Spleen (tissue), 11 donors: ENCODE measurements at regions not wholly inside any gene's neighbourhood (a gene's known extent, or its start where the extent isn't known, plus 50 kb on each side); places are given as distances from the start of the nearest gene placed in this dataset.

Source experiments
- DNase-seq: peaks from one replicate; pipeline ENCODE4 v3.0.0-alpha.2; 2020
- H3K27ac ChIP-seq, 8 donors: fragments of 200-600 bp; sonication (generic) in 7 of 8; 1 replicate in 4 of 8; 2 replicates in 4 of 8; pipeline versions ENCODE4 v1.5.0 to v1.8.0; 2016 to 2021; ENCODE audit warnings: inconsistent platforms in 4 of 8, mild to moderate bottlenecking in 4 of 8, moderate library complexity in 1 of 8
- H3K27me3 ChIP-seq, 7 donors: fragments of 200-600 bp; sonication (generic) in 6 of 7; replicated peaks in 1 of 7; 1 replicate in 4 of 7; 2 replicates in 3 of 7; pipeline versions ENCODE4 v1.5.0 to v1.8.0; 2016 to 2021; ENCODE audit warnings: inconsistent platforms in 3 of 7, mild to moderate bottlenecking in 1 of 7
- H3K36me3 ChIP-seq, 6 donors: fragments of 200-600 bp; sonication (generic) in 5 of 6; 1 replicate in 4 of 6; 2 replicates in 2 of 6; pipeline versions ENCODE4 v1.5.0 to v1.8.0; 2016 to 2021; ENCODE audit warnings: inconsistent platforms in 2 of 6
- H3K4me1 ChIP-seq, 6 donors: fragments of 200-600 bp; sonication (generic) in 5 of 6; 1 replicate in 3 of 6; 2 replicates in 3 of 6; pipeline versions ENCODE4 v1.5.0 to v1.8.0; 2016 to 2021; ENCODE audit warnings: inconsistent platforms in 3 of 6
- H3K4me3 ChIP-seq, 8 donors: fragments of 200-600 bp; sonication (generic) in 7 of 8; 1 replicate in 4 of 8; 2 replicates in 4 of 8; pipeline versions ENCODE4 v1.5.0 to v1.8.0; 2016 to 2021; ENCODE audit warnings: inconsistent platforms in 4 of 8, mild to moderate bottlenecking in 4 of 8, moderate library complexity in 2 of 8
- H3K9me3 ChIP-seq, 8 donors: fragments of 200-600 bp; sonication (generic) in 7 of 8; 1 replicate in 4 of 8; 2 replicates in 4 of 8; pipeline versions ENCODE4 v1.5.0 to v1.8.0; 2016 to 2021; ENCODE audit warnings: inconsistent platforms in 4 of 8
- POLR2A ChIP-seq, 3 donors: fragments of 450-650 bp; IDR thresholded peaks; one replicate each; pipeline ENCODE4 v1.5.1; 2017; ENCODE audit warnings: antibody characterized with exemption in 3 of 3, mild to moderate bottlenecking in 1 of 3
- POLR2AphosphoS5 ChIP-seq, 3 donors: sonication (generic); formaldehyde crosslinking; IDR thresholded peaks; one replicate each; pipeline ENCODE4 v1.5.1; 2017; ENCODE audit warnings: antibody characterized with exemption in 3 of 3
- WGBS, 5 donors: extraction: QIAGEN DNeasy Blood & Tissue Kit in 3 of 5; methylation state at CpG; one replicate each; pipeline versions ENCODE4 v1.1.5 to v1.1.7; 2013 to 2018; 5-methylcytosine and 5-hydroxymethylcytosine counted together
- intact Hi-C: fragments of 100-400 bp; cut with DNase I; formaldehyde crosslinking; loops from one replicate; pipeline ENCODE4 v1.15.0; 2023; ENCODE audit warnings: low total_unique reads
- TF ChIP-seq, protein P1 (sequence below), 11 experiments: fragments of 200-600 bp in 7 of 11; fragments of 450-650 bp in 4 of 11; sonication (generic) in 4 of 11; IDR thresholded peaks in 8 of 11; conservative IDR thresholded peaks in 3 of 11; 1 replicate in 7 of 11; 2 replicates in 4 of 11; pipeline versions ENCODE4 v1.4.0 to v1.8.0; 2016 to 2021; ENCODE audit warnings: antibody characterized with exemption in 11 of 11, inconsistent platforms in 4 of 11, mild to moderate bottlenecking in 1 of 11
- donor health status: healthy with polysubstance abuse.
- donor health status: DM: no; HTN: no; CAD: no; lungs with moderate emphysema.
- donor health status: DM: no; HTN: no; CAD: no.
- donor health status: Bipolar disorder and iron deficiency.
- donor health status: healthy.
- donor health status: DM: no; HTN: no; CAD: no.
- donor health status: DM: yes; HTN: yes; CAD: no.

DNA sequence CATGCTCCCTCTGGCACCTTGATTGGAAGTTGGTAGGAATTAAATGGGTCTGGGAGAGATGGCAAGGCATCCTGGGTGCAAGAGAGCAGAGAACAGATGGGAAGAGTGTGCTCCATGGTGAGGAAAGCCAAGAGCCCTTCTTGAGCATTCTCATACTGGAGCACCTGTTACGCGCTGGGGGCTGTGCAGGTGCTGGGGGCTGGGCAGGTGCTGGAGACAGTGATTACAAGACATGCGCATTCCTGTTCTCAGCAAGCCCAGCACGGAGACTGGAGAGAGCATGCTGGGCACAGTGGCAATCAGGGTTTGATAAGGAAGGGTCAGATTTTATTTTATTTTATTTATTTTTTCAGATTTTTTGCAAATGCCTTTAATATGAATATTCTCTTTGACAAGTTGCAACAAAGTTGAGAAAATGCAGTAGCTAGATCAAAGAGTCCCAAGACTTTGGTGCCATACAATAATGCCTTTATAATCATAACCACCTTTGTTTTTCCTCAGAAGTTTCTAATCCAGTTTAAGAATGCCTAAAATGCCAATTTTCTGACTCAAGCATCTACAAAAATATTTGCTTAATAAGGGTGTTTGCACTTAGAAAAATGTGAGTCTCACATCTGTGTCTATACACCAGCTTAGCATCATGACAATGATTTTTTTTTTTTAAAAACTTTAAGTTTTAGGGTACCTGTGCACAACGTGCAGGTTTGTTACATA, 193.3 kb downstream of the RNF152 start:
- TF ChIP-seq POLR2AphosphoS5 (IDR thresholded peaks at IDR 0.05) (no peak), POLR2A (IDR thresholded peaks at IDR 0.05) (no peak)
- TF ChIP-seq, protein P1, sequence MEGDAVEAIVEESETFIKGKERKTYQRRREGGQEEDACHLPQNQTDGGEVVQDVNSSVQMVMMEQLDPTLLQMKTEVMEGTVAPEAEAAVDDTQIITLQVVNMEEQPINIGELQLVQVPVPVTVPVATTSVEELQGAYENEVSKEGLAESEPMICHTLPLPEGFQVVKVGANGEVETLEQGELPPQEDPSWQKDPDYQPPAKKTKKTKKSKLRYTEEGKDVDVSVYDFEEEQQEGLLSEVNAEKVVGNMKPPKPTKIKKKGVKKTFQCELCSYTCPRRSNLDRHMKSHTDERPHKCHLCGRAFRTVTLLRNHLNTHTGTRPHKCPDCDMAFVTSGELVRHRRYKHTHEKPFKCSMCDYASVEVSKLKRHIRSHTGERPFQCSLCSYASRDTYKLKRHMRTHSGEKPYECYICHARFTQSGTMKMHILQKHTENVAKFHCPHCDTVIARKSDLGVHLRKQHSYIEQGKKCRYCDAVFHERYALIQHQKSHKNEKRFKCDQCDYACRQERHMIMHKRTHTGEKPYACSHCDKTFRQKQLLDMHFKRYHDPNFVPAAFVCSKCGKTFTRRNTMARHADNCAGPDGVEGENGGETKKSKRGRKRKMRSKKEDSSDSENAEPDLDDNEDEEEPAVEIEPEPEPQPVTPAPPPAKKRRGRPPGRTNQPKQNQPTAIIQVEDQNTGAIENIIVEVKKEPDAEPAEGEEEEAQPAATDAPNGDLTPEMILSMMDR (IDR thresholded peaks at IDR 0.05 in 8 of 11, conservative IDR thresholded peaks at IDR 0.05 in 3 of 11) = no peak
- no peaks in the 10 kb centered on the region for H3K36me3 ChIP-seq
- 88 to 94% (median 91%) methylated on average over 5 of the region's 5 CpGs for WGBS, 5 donors
- no peak overlapping the region for H3K27ac ChIP-seq
- no peaks in the 10 kb centered on the region for H3K27me3 ChIP-seq
- H3K9me3 ChIP-seq = peaks cover 0 to 12% (median 2%) of the 10 kb centered on the region in 8 donors
- H3K4me1 ChIP-seq = no peaks in the 10 kb centered on the region
- no peak overlapping the region for H3K4me3 ChIP-seq
- intact Hi-C loops = no loop called here
- no peak for DNase-seq

DNA sequence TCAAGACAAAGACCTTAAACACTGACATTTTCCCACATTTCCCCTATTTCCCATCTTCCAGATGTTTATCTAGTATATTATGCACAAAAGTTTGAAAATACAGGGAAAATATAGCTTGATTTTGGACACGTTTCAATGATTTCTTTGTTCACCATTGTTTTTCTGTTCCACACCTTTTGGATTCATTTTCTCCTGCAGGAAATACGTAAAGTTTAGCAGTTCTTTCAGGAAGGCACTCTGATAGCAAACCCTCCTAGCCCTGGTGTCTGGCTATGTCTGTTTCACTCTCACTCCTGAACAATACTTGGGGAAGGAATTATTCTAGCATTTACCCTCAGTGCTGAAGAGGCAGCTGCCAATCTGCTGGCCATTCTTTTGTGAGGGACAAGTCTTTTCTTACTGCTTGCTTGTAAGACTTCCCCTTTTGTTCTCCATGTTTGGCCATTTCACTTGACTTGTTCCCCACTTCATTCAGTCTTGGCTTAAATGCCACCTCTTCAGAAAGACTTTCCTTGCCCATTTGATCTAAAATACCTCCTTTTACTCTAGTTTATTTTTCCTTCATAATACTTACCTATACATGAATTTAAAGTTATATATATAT, 195.4 kb downstream of the RNF152 start:
- no peak for DNase-seq
- intact Hi-C loops = no loop called here
- WGBS, 5 donors = 51 to 76% (median 66%) methylated on average over 2 of the region's 2 CpGs
- Histone ChIP-seq H3K27ac (no peak overlapping the region), H3K36me3 (no peaks in the 10 kb centered on the region), H3K4me1 (no peaks in the 10 kb centered on the region), H3K4me3 (no peak overlapping the region), H3K27me3 (no peaks in the 10 kb centered on the region), H3K9me3 (peaks cover 0 to 12% (median 2%) of the 10 kb centered on the region in 8 donors)
- TF ChIP-seq POLR2AphosphoS5 (IDR thresholded peaks at IDR 0.05) = no peak
- no peak for TF ChIP-seq POLR2A (IDR thresholded peaks at IDR 0.05)
- TF ChIP-seq, protein P1 (IDR thresholded peaks at IDR 0.05 in 8 of 11, conservative IDR thresholded peaks at IDR 0.05 in 3 of 11) = no peak

DNA sequence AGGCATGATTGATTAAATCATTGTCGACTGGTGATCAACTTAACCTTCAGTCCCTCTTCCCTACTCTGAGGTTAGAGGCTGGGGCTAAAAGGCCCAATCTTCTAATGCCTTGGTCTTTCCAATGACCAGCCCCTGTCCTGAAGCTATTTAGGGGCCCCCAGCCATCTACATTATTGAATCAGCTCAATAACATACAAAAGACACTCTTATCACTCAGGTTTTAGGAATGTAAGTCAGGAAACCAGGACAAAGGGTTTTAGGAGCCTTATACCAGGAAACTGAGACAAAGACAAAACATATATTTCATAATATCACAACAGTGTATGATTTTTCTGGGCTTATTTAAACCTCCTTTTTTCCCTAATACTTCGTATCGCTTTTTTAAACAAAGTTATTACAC, 198.6 kb downstream of the RNF152 start:
- TF ChIP-seq POLR2A (IDR thresholded peaks at IDR 0.05) (no peak), POLR2AphosphoS5 (IDR thresholded peaks at IDR 0.05) (no peak)
- TF ChIP-seq, protein P1 (IDR thresholded peaks at IDR 0.05 in 8 of 11, conservative IDR thresholded peaks at IDR 0.05 in 3 of 11) = no peak
- intact Hi-C loops = no loop called here
- 83 to 91% (median 86%) methylated on average over 3 of the region's 3 CpGs for WGBS, 5 donors

DNA sequence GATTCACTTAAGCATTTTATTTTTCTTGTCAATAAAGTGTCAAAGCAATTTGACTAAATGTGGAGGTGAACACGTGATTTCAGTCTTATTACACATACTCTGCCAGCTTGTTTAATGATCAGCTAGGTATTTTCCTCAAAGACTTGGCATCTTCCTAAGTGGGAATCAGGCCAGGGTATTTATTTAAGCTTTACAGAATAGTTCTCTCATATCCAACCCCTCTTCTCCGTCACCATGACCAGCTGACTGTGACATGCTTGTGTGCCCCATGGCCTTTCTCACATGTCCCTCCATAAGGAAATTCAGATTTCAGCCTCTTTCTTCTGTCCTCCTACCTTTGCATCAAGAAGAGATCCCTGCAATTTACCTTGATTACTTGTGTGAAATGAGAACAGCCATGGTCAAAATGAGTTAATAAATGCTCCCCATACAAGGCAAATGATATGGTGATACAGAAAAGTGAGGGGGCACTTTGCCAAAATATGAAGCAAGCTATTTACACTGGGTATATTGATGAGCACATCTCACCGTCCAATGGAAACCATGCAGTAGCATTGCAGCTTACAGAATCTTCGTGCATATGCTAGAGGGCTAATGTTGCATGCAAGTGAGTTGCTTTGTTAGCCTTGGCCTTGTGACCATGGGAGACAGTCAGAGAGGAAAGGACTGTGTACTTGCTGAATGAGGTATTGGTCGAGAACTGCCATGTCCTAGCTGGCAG, 202.2 kb downstream of the RNF152 start:
- H3K36me3 ChIP-seq = no peaks in the 10 kb centered on the region
- 82 to 91% (median 85%) methylated on average over 5 of the region's 5 CpGs for WGBS, 5 donors
- H3K27me3 ChIP-seq = no peaks in the 10 kb centered on the region
- no peaks in the 10 kb centered on the region for H3K4me1 ChIP-seq
- H3K27ac ChIP-seq = no peak overlapping the region
- H3K4me3 ChIP-seq = no peak overlapping the region
- intact Hi-C loops = no loop called here
- peaks cover 0 to 6% (median 2%) of the 10 kb centered on the region in 8 donors for H3K9me3 ChIP-seq
- DNase-seq = no peak
- TF ChIP-seq POLR2A (IDR thresholded peaks at IDR 0.05) = no peak
- TF ChIP-seq POLR2AphosphoS5 (IDR thresholded peaks at IDR 0.05) = no peak
- TF ChIP-seq, protein P1 (IDR thresholded peaks at IDR 0.05 in 8 of 11, conservative IDR thresholded peaks at IDR 0.05 in 3 of 11) = no peak

More for the DNA sequence above, 198.6 kb downstream of the RNF152 start:
- no peak overlapping the region for H3K4me3 ChIP-seq
- H3K4me1 ChIP-seq = no peaks in the 10 kb centered on the region
- H3K36me3 ChIP-seq = no peaks in the 10 kb centered on the region
- H3K27me3 ChIP-seq = no peaks in the 10 kb centered on the region
- H3K27ac ChIP-seq = no peak overlapping the region
- no peak for DNase-seq
- H3K9me3 ChIP-seq = peaks cover 0 to 12% (median 2%) of the 10 kb centered on the region in 8 donors
